COLO668 (cell line): ENCODE measurements at regions not wholly inside any gene's neighbourhood (a gene's known extent, or its start where the extent isn't known, plus 50 kb on each side); places are given as distances from the start of the nearest gene placed in this dataset.

Experiments
- DNase-seq: peaks from one replicate; lab custom pipeline; 2025; ENCODE audit not compliant: unreplicated experiment; lab: John Stamatoyannopoulos, UW

GRCh38 chr2:128490881-128491691 is 172.4 kb upstream of the HS6ST1 start:
- no peak for DNase-seq

- no peak for DNase-seq
Observed at GRCh38 chr2:128491692-128492244, 173.1 kb upstream of the HS6ST1 start.

- no peak for DNase-seq
Observed at GRCh38 chr2:128492966-128493811, 174.5 kb upstream of the HS6ST1 start.

GRCh38 chr2:128493880-128494279 is 175.2 kb upstream of the HS6ST1 start:
- no peak for DNase-seq

GRCh38 chr2:128494307-128494639 is 175.6 kb upstream of the HS6ST1 start:
- DNase-seq = no peak

- no peak for DNase-seq
Observed at GRCh38 chr2:128494640-128495321, 176.1 kb upstream of the HS6ST1 start.

GRCh38 chr2:128495996-128496547 is 177.4 kb upstream of the HS6ST1 start:
- no peak for DNase-seq

GRCh38 chr2:128496700-128497099 is 178.0 kb upstream of the HS6ST1 start:
- DNase-seq = no peak

GRCh38 chr2:128497461-128497860 is 178.8 kb upstream of the HS6ST1 start:
- no peak for DNase-seq

GRCh38 chr2:128498086-128498485 is 179.4 kb upstream of the HS6ST1 start:
- no peak for DNase-seq

GRCh38 chr2:128498589-128498988 is 179.9 kb upstream of the HS6ST1 start:
- no peak for DNase-seq

- no peak for DNase-seq
Observed at GRCh38 chr2:128499367-128500137, 180.9 kb upstream of the HS6ST1 start.

- no peak for DNase-seq
Observed at GRCh38 chr2:128500138-128500800, 181.6 kb upstream of the HS6ST1 start.

- DNase-seq = no peak
Observed at GRCh38 chr2:128501006-128501690, 182.5 kb upstream of the HS6ST1 start.

GRCh38 chr2:128501700-128502099 is 183.0 kb upstream of the HS6ST1 start:
- no peak for DNase-seq

GRCh38 chr2:128502200-128502599 is 183.5 kb upstream of the HS6ST1 start:
- DNase-seq = no peak

GRCh38 chr2:128502638-128503246 is 184.1 kb upstream of the HS6ST1 start:
- no peak for DNase-seq

- no peak for DNase-seq
Observed at GRCh38 chr2:128503399-128504245, 185.0 kb upstream of the HS6ST1 start.
